CD14-positive monocyte (primary cell): ENCODE measurements at regions not wholly inside any gene's neighbourhood (a gene's known extent, or its start where the extent isn't known, plus 50 kb on each side); places are given as distances from the start of the nearest gene placed in this dataset.

Experiments
- DNase-seq, 3 donors: peaks; one replicate each; pipeline ENCODE4 v3.0.0-alpha.2; 2011 to 2022
- H2AFZ ChIP-seq: 2 replicates; pipeline ENCODE4 v1.6.0; 2012; ENCODE audit warnings: mild to moderate bottlenecking, low read depth, low read length, inconsistent platforms; ENCODE audit not compliant: insufficient read depth, poor library complexity, severe bottlenecking
- H3K27ac ChIP-seq, 2 donors: 1 replicate in 1 of 2; 2 replicates in 1 of 2; pipeline ENCODE4 v1.5.1; 2012 to 2013; ENCODE audit warnings: low read length in 2 of 2, control low read depth in 1 of 2, inconsistent platforms in 1 of 2, low read depth in 1 of 2, mild to moderate bottlenecking in 1 of 2
- H3K27me3 ChIP-seq, 2 donors: one replicate each; pipeline versions ENCODE4 v1.6.0 to v1.6.1; 2011 to 2013; ENCODE audit warnings: low read length in 2 of 2; ENCODE audit not compliant: control insufficient read depth in 2 of 2, insufficient read depth in 2 of 2
- H3K36me3 ChIP-seq, 2 donors: replicated peaks in 1 of 2; 1 replicate in 1 of 2; 2 replicates in 1 of 2; pipeline versions ENCODE4 v1.5.1 to v1.6.1; 2012 to 2013; ENCODE audit warnings: low read length in 2 of 2, control low read depth in 1 of 2, inconsistent platforms in 1 of 2, mild to moderate bottlenecking in 1 of 2; ENCODE audit not compliant: insufficient read depth in 2 of 2, control insufficient read depth in 1 of 2
- H3K4me1 ChIP-seq, 2 donors: 1 replicate in 1 of 2; 2 replicates in 1 of 2; pipeline versions ENCODE4 v1.5.1 to v1.6.1; 2012 to 2013; ENCODE audit warnings: low read length in 2 of 2, control low read depth in 1 of 2, inconsistent platforms in 1 of 2, mild to moderate bottlenecking in 1 of 2, moderate library complexity in 1 of 2; ENCODE audit not compliant: insufficient read depth in 2 of 2, control insufficient read depth in 1 of 2
- H3K4me2 ChIP-seq: replicated peaks from 2 replicates; pipeline ENCODE3; 2012; ENCODE audit warnings: low read length, moderate library complexity, mild to moderate bottlenecking; ENCODE audit not compliant: poor library complexity, severe bottlenecking; ENCODE audit errors: extremely low read depth
- H3K4me3 ChIP-seq, 3 experiments: fragments of 200-600 bp in 1 of 3; sonication (generic) in 1 of 3; replicated peaks in 1 of 3; 1 replicate in 2 of 3; 2 replicates in 1 of 3; pipeline ENCODE4 v1.5.1; 2011 to 2013; ENCODE audit warnings: low read length in 3 of 3, mild to moderate bottlenecking in 3 of 3, control low read depth in 2 of 3, low read depth in 2 of 3, inconsistent platforms in 1 of 3, moderate library complexity in 1 of 3
- H3K79me2 ChIP-seq: 2 replicates; pipeline ENCODE4 v1.6.0; 2012; ENCODE audit warnings: mild to moderate bottlenecking, control low read depth, inconsistent platforms, low read length, moderate library complexity; ENCODE audit not compliant: insufficient read depth
- H3K9ac ChIP-seq: 2 replicates; pipeline ENCODE4 v1.6.0; 2017; ENCODE audit warnings: low read length, mild to moderate bottlenecking; ENCODE audit not compliant: insufficient read depth, poor library complexity, severe bottlenecking
- H3K9me3 ChIP-seq, 2 donors: replicated peaks in 1 of 2; 1 replicate in 1 of 2; 2 replicates in 1 of 2; pipeline versions ENCODE4 v1.5.1 to v1.6.1; 2012 to 2013; ENCODE audit warnings: low read length in 2 of 2, control low read depth in 1 of 2; ENCODE audit not compliant: control insufficient read depth in 1 of 2, insufficient read depth in 1 of 2
- H4K20me1 ChIP-seq: 2 replicates; pipeline ENCODE4 v1.6.0; 2012; ENCODE audit warnings: mild to moderate bottlenecking, low read length, control low read depth, moderate library complexity; ENCODE audit not compliant: insufficient read depth
- H3K27ac Mint-ChIP-seq, 7 donors: one replicate each; pipeline ENCODE4 v1.8.0; 2020; ENCODE audit warnings: mild to moderate bottlenecking in 7 of 7, mixed read lengths in 7 of 7, moderate library complexity in 6 of 7, inconsistent platforms in 2 of 7
- H3K27me3 Mint-ChIP-seq, 3 donors: one replicate each; pipeline ENCODE4 v1.8.0; 2021 to 2022; ENCODE audit warnings: low read depth in 3 of 3, mild to moderate bottlenecking in 3 of 3, mixed read lengths in 3 of 3, moderate library complexity in 3 of 3, inconsistent platforms in 1 of 3
- H3K36me3 Mint-ChIP-seq, 2 donors: one replicate each; pipeline ENCODE4 v1.8.0; 2020; ENCODE audit warnings: mixed read lengths in 2 of 2, inconsistent platforms in 1 of 2, mild to moderate bottlenecking in 1 of 2
- H3K4me1 Mint-ChIP-seq: one replicate; pipeline ENCODE4 v1.8.0; 2020; ENCODE audit warnings: mild to moderate bottlenecking, mixed read lengths
- H3K4me3 Mint-ChIP-seq, 2 donors: one replicate each; pipeline ENCODE4 v1.8.0; 2020; ENCODE audit warnings: mild to moderate bottlenecking in 2 of 2, mixed read lengths in 2 of 2, moderate library complexity in 1 of 2
- H3K9me3 Mint-ChIP-seq, 7 donors: one replicate each; pipeline ENCODE4 v1.8.0; 2020 to 2022; ENCODE audit warnings: mixed read lengths in 7 of 7, mild to moderate bottlenecking in 6 of 7, moderate library complexity in 6 of 7, inconsistent platforms in 2 of 7
- WGBS: methylation state at CpG from one replicate; pipeline ENCODE4 v1.1.5; 2013; ENCODE audit warnings: missing lambda C conversion rate; ENCODE audit not compliant: insufficient coverage; 5-methylcytosine and 5-hydroxymethylcytosine counted together
- intact Hi-C, 2 donors: fragments of 100-400 bp; cut with micrococcal nuclease; formaldehyde crosslinking; loops; one replicate each; pipeline versions ENCODE4 v1.15.0 to v1.15.1; 2023
- TF ChIP-seq, protein P1 (sequence below): fragments of 200-600 bp; IDR thresholded peaks from one replicate; pipeline ENCODE4 v1.8.0; 2022; ENCODE audit warnings: antibody characterized with exemption, mild to moderate bottlenecking

DNA sequence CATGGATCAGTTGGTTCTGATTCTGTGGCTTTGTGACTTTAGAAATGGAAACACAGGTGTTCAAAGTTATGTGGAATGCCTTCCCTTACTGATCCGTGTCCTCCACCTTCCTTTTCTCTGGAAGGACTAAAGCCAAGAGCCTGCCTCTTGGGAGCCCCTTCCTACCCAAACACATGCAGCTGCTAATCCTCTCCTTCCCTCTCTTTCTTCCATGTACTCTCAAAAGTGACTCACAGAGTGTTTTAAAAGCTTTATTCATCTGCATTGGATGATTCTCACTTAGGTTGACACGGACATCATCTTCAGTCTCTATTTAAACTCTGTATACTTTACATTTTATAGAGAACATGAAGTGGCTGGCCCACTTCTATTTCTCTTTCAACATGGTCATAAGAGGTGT, 856.5 kb upstream of the ARPP21 start:
- Histone ChIP-seq H3K79me2 (no peaks in the 10 kb centered on the region), H3K4me1 (peaks cover 22 to 26% of the 10 kb centered on the region in 2 donors), H3K27ac (peak overlapping the region in 1 of 2 donors; percentile 52), H3K9ac (no peak overlapping the region), H3K36me3 (no peaks in the 10 kb centered on the region), H3K4me3 (no peak overlapping the region), H3K9me3 (peaks cover 0 to under 1% of the 10 kb centered on the region in 2 donors), H2AFZ (peak overlapping the region; percentile 13), H4K20me1 (no peaks in the 10 kb centered on the region), H3K27me3 (no peaks in the 10 kb centered on the region), H3K4me2 (no peak overlapping the region)
- DNase-seq: no peak
- no peak overlapping the region for H3K4me3 Mint-ChIP-seq
- TF ChIP-seq, protein P1, sequence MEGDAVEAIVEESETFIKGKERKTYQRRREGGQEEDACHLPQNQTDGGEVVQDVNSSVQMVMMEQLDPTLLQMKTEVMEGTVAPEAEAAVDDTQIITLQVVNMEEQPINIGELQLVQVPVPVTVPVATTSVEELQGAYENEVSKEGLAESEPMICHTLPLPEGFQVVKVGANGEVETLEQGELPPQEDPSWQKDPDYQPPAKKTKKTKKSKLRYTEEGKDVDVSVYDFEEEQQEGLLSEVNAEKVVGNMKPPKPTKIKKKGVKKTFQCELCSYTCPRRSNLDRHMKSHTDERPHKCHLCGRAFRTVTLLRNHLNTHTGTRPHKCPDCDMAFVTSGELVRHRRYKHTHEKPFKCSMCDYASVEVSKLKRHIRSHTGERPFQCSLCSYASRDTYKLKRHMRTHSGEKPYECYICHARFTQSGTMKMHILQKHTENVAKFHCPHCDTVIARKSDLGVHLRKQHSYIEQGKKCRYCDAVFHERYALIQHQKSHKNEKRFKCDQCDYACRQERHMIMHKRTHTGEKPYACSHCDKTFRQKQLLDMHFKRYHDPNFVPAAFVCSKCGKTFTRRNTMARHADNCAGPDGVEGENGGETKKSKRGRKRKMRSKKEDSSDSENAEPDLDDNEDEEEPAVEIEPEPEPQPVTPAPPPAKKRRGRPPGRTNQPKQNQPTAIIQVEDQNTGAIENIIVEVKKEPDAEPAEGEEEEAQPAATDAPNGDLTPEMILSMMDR: no peak
- peaks cover 0 to 2% (median 2%) of the 10 kb centered on the region in 3 donors for H3K27me3 Mint-ChIP-seq
- H3K36me3 Mint-ChIP-seq: no peaks in the 10 kb centered on the region
- intact Hi-C loops: no loop called here
- H3K9me3 Mint-ChIP-seq: peaks cover 0 to 8% (median 2%) of the 10 kb centered on the region in 7 donors
- H3K27ac Mint-ChIP-seq: peak overlapping the region in 3 of 7 donors; percentile 13 to 69 (median 40)
- H3K4me1 Mint-ChIP-seq: peaks cover 39% of the 10 kb centered on the region
- WGBS: 100% methylated on average over 1 of the region's 2 CpGs

DNA sequence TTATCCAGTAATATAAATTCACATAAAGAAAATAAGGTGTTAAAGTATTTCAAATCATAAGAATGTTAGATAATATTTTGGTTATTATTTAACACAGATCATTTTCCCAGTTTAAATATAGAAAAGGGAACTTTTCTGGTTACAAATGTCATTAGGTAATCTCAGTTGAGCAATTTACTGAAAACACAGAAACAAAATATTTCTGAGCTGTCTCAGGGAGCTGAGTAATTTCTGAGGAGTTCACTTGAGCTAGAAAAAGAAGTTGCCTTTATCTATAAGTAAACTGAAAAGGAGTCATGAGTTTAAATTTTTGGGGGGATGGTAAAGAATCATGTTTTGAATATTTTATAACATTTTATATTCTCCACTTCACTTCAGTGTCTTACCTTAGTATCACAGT, 855.4 kb upstream of the ARPP21 start:
- H3K4me2 ChIP-seq: peak overlapping the region; percentile 17
- peaks cover 0 to 11% (median 6%) of the 10 kb centered on the region in 7 donors for H3K9me3 Mint-ChIP-seq
- no peaks in the 10 kb centered on the region for H4K20me1 ChIP-seq
- H3K9me3 ChIP-seq: peaks cover 0 to 3% of the 10 kb centered on the region in 2 donors
- H3K4me1 Mint-ChIP-seq: peaks cover 39% of the 10 kb centered on the region
- no peak overlapping the region for H3K9ac ChIP-seq
- no peak overlapping the region for H3K4me3 ChIP-seq
- peak overlapping the region in 1 of 2 donors; percentile 52 for H3K27ac ChIP-seq
- no peaks in the 10 kb centered on the region for H3K27me3 ChIP-seq
- no peak overlapping the region for H2AFZ ChIP-seq
- TF ChIP-seq, protein P1: no peak
- H3K4me3 Mint-ChIP-seq: peak overlapping the region in 1 of 2 donors; percentile 62
- no peaks in the 10 kb centered on the region for H3K36me3 ChIP-seq
- peaks cover 0 to 2% (median 1%) of the 10 kb centered on the region in 3 donors for H3K27me3 Mint-ChIP-seq
- peak overlapping the region; percentile 11 to 72 (median 60) for H3K27ac Mint-ChIP-seq
- peaks cover 22 to 26% of the 10 kb centered on the region in 2 donors for H3K4me1 ChIP-seq
- no peaks in the 10 kb centered on the region for H3K36me3 Mint-ChIP-seq
- intact Hi-C loops: no loop called here
- H3K79me2 ChIP-seq: no peaks in the 10 kb centered on the region
- peak; percentile 4 to 37 (median 16) for DNase-seq
